Stromal cell of bone marrow (primary cell): ENCODE measurements at regions not wholly inside any gene's neighbourhood (a gene's known extent, or its start where the extent isn't known, plus 50 kb on each side); places are given as distances from the start of the nearest gene placed in this dataset.

Experiments
- DNase-seq: peaks from one replicate; pipeline ENCODE4 v3.0.0-alpha.2; 2012; ENCODE audit warnings: low read depth

DNA sequence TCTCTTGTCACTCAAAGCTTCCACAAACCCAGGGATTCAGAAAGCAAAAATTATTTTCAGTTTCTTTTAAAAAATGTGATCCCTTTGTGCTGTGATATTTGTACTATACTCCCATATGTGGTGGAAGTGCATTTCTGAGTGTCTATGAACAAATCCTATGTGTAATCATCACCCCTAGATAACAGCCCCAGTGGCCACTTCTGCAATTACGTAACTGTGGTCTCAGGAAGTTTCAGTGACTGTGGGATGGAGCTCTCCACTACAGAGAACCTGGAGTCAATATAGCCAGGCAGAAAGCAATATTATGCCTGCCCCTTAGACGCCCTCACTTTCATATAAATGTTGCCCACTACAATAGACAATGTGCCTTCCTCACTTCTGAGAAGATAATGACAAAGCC is 1101.7 kb upstream of the GHITM start:
- no peak for DNase-seq

DNA sequence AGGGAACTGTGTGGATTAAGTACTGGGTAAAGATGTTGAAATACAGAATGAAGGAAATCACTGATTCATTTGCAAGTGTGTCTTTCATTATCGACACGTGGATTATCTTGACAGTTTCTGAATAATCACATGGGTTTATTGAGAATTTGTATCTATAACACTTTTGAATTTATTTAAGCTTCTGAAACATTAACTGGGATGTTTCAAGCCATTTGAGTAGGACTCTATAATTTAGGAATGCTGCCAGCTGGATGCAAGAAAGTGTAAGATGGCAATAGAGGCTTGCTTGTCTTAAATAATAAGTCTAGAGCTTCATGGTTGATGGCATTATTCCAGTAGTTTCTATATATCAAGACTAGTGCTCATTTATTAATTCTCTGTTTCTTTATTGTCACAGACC is 1100.7 kb upstream of the GHITM start:
- DNase-seq, result no peak

- no peak for DNase-seq
Measured at GRCh38 chr10:83045731-83046130, 1093.6 kb upstream of the GHITM start.

- DNase-seq, result no peak
Measured at GRCh38 chr10:83050815-83051214, 1088.5 kb upstream of the GHITM start.

GRCh38 chr10:83062871-83063270 is 1076.4 kb upstream of the GHITM start:
- DNase-seq, result no peak

GRCh38 chr10:83073472-83073871 is 1065.8 kb upstream of the GHITM start:
- DNase-seq, result no peak

GRCh38 chr10:83075016-83075814 is 1064.1 kb upstream of the GHITM start:
- no peak for DNase-seq

DNA sequence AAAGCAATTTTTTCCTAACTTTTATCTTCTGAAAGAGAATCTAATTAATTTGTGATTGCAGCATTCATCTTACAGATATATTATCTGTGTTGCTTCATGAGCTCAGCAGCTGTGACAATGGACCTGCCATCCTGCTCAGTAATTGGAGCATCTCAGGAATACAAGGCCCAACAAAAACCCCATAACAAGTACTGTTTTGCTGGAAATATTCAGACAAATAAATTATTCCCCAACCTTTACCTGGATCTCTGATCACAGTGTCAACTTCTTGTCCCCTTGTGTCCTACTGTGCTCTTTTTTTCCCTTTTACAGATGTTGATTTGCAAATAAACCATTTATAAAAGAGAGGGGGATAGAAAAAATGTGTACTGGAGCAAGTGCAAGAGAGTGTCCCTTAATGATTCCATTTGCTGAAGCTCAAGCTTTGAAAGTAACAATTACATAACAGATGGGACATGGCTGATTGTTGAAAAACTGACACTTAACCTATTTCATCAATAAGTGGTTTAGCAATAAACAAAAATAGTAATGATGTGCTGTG is 1063.4 kb upstream of the GHITM start:
- DNase-seq, result no peak

DNA sequence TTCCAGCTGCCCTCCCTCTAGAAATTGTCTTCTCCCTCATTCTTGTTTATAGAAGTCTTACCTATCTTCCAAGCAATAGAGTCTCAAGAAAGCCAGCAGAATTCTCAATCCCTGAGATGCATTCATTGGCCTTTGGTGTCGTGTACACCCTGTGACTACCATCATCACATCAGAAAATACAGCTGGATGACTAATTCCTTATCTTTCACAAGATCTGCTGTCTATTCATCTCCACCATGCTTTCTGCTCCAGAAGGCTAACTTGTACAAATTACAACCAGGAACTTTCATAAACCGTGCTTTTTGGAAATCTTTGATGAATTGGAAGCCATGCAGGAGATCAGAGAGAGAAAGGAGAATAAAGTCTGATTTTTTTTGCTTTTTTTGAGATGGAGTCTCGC is 1062.9 kb upstream of the GHITM start:
- no peak for DNase-seq

DNA sequence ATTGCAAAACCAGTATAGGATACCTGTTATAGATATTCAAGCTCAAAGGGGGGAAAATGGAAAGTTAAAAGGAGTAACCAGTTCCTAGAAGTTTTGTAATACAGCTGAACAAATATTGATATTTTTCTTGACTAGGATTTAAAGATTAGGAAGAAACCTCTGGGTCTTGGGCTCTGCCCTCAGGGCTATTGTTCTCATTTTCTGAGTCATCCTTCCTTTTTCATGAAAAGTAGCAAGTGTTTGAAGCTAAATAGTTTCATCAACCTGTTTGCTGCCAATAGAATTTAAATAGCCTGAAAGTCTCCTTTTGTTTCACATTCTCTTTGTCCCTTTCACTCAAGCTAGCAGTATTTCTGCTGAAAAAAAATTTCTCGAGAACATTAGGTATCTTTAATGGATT is 1061.1 kb upstream of the GHITM start:
- DNase-seq, result no peak

- DNase-seq, result no peak
Measured at GRCh38 chr10:83078645-83079044, 1060.7 kb upstream of the GHITM start.

GRCh38 chr10:83083831-83084230 is 1055.5 kb upstream of the GHITM start:
- no peak for DNase-seq

GRCh38 chr10:83089335-83089734 is 1050.0 kb upstream of the GHITM start:
- no peak for DNase-seq

GRCh38 chr10:83104616-83105015 is 1034.7 kb upstream of the GHITM start:
- DNase-seq, result no peak

DNA sequence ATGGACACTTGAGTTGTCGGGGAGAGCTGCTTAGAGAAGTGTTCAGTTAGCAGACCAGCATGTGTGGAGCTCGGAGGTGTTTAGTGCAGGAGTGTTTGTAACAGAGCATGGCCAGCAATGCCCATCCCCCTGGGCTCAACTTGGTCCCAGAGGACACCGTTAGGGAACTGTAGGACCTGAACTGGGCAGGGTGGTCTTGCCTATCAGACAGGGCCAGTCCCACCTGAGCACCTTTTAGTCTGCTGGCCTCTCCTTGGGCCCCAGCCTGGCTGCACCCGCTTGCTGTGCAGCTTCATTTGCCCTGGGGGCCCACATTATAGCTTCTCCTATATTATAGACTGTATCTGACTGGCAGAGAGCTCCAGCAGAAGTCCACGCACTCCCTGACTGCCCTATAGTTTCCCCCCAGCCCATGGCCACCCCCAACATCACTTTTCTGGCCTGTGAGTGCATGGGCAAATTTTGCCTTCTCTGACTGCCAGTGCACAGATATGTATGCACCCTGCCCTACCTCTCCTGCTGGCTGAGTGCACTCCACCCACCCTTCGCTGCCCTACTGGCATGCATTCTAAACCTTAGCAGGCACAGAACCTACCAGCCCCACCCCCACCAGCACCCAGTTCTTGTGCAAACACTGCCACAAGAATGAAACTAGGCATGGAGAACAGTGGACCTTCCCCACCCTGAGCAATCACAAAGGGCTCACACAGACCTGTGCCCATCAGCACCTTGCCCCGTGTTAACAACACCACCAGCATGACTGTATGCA is 1030.6 kb upstream of the GHITM start:
- DNase-seq, result no peak

GRCh38 chr10:83119346-83119745 is 1020.0 kb upstream of the GHITM start:
- no peak for DNase-seq

DNA sequence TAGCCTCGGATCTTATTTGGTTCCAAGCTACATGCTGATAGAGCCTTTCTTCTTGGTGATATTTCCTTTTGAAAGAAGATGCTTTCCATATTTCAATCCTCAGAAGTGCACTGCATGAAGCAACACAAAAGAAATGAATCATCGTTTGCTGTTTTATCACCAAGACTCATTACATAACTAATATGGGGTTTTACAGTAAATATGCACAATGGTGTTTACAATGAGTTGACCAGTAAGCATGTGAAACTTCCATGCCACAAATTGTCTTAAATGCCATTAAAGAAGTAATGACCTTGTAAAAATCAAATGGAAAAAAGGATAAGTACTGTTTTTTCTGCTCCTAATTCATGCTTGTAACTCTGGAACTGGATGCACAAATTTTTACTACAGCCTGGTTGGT is 1017.0 kb upstream of the GHITM start:
- no peak for DNase-seq

DNA sequence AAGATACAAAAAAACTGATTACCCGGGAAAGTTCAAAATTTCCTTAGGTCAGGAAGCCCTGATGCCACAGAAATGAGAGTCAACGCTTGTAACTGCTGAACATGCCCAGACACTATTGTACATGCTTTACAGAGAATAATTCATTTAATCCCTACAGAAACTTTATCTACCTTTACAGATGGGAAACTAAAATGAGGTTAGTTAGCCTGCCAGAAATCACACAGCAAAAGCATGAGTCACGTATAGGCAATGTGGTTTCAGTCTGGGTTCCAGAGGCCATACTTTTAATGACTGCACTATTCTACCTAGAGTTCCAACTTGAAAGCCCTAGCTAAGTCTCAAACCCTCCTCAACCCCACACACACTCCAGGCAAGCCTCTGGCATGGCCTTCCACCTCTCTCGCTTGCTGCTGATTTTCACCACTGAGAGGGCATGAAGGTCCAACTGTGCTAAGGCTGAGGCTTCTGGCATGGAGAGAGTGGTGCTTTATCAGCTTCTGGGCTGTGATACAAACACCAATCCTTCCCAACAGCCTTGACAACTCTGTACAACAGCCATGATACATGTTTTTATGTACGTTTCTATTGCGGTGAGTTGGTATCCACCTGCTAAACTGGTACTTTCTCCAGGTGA is 1011.2 kb upstream of the GHITM start:
- DNase-seq, result no peak

GRCh38 chr10:83140811-83141210 is 998.5 kb upstream of the GHITM start:
- no peak for DNase-seq

- DNase-seq, result no peak
Measured at GRCh38 chr10:83142074-83142563, 997.2 kb upstream of the GHITM start.

- DNase-seq, result no peak
Measured at GRCh38 chr10:83144461-83144860, 994.8 kb upstream of the GHITM start.

DNA sequence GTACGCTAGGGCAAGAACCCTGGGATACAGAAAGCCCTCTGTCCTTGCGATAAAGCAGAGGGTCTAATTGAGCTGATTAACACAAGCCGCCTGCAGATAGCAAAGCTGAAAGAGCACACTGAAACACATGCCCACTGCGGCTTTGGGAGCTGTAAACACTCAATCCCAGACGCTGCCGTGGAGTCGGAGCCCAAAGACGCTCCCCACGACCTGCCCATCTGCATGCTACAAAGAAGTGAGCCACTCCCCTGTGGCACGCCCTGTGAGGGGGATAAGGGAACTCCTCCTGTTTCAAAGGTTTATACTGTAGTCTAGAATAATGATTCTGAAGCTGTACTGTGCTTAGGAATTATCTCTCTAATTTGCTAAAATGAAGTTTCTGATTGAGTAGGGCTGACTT is 985.6 kb upstream of the GHITM start:
- no peak for DNase-seq

GRCh38 chr10:83164156-83164555 is 975.2 kb upstream of the GHITM start:
- DNase-seq, result no peak
